ENCODE measurements at regions not wholly inside any gene's neighbourhood (a gene's known extent, or its start where the extent isn't known, plus 50 kb on each side); places are given as distances from the start of the nearest gene placed in this dataset.

DNA sequence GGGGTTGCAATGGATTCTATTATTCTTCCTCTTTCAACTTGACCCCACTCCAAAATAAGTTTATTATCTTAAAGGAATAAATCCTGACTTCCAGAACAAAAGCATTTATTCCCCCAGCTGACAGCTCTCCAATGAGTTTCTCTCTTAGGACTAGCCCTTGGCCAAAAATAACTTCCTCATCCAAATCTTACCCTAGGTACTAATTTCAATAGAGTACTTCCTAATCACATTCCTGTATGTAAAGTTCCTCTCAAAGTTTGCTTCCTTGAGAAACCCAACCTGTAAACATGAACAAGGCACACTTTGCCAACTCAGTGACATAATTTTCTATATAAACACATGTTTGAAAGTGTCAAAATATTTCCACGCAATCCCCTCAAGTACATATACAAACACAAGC is 671.2 kb upstream of the GALNTL6 start:
- FAIRE-seq = no peak

DNA sequence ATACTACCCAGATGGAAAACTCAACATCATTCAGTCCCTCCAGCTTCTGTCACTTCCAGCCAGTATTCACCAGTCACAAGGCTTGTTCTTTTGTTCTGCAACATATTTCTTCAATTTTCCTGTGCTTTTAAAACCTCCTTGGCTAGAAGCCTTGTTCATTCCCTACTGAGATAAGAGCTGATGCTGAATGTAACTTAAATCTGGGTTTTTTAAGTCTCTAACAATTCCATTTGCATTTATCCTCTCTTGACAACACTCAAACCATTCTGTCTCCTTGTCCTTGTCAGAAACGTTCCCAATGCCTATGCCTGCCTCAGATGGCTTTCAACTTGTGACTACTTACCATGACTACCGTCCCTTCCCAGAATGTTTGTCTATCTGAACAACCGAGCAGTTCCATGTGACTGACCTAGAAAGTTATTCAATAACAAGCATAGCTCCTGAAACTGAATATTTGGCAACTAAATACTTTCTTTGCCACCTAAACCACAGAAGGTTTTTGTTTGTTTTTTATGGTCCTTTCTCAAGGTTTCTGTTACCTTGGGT is 682.9 kb upstream of the GALNTL6 start:
- FAIRE-seq = no peak

DNA sequence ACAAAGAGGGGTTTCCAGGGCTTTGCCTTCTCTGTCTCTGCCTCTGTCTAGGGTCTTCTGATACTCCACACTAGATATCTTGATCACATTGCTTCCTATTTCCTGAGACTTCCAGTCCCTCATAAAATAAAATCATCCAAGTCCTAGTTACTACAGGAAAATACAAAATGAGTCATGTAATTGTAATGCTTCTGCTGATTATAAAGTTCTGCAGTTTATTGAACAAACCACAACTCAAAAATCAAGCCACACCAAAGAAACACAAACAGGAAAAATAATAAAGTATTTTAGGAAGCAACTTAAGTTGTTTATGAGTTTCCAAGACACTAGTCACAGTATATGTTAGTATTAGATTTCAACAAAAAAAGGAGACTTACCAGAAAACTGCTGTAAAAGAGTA is 695.1 kb upstream of the GALNTL6 start:
- no peak for FAIRE-seq

DNA sequence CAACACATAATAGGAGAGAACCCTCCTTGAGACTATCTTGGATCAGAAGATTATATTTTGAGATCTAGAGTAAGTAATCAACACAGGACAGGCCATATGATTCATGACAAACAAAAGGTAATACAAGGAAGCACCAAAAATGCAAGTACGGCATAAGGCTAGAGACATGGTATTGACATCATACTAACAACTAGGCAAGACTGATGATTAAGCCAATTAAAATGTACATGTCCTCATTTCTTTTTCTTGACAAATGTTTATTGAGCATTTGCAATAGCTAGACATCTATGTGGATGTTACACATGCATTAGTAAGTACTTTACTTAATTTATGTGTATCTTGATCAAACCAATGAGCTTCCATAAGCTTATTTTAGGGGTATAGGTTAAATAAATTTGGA is 695.7 kb upstream of the GALNTL6 start:
- FAIRE-seq = no peak

DNA sequence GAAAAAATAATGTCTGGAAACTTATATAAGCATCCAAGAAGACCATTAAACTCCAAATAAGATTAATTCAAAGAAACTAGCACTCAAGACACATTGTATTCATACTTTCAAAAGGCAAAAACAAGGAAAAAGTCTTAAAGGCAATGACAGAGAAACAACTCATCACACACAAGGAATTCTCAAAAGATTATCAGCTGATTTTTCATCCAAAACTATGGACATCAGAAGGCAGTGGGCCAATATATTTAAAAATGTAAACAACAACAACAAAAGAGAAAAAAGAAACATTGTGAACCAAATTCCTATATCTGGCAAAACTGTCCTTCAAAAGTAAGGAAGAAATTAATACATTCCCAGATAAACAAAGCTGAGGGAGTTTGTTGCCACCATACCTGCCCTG is 711.4 kb upstream of the GALNTL6 start:
- FAIRE-seq = no peak

DNA sequence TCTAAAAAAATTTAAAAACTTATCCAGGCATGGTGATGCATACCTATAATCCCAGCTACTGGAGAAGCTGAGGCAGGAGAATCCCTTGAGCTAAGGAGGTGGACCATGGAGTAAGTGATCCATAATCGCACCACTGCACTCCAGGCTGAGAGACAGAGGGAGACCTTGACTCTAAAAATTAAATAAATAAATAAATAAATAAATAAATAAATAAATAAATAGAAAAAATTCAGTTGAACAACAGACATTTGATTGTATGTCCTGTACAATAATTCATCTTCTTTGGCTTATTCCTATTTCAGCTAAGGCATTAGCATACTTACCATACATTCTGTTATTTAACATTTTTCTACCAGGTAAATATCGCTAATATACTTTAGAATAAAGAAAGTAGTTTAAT is 726.1 kb upstream of the GALNTL6 start:
- FAIRE-seq = no peak

DNA sequence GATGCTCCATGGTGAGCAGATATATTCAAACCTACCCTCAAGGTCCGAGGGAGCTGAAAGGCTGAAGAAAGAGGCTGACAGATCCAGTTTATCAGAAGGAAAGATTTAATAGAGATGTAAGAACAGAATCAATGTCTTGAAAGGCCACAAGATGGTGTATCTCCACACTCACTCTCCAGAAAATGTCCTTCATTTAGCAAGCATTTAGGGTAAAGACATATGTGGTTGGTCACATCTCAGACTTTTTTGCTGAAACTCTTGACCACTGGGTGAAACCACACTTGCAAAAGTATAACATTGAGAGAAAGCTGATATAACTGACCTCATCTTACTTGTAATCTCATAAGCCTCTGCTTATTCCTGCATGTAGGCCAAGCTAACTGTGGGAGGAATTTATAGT is 745.8 kb upstream of the GALNTL6 start:
- FAIRE-seq = no peak

DNA sequence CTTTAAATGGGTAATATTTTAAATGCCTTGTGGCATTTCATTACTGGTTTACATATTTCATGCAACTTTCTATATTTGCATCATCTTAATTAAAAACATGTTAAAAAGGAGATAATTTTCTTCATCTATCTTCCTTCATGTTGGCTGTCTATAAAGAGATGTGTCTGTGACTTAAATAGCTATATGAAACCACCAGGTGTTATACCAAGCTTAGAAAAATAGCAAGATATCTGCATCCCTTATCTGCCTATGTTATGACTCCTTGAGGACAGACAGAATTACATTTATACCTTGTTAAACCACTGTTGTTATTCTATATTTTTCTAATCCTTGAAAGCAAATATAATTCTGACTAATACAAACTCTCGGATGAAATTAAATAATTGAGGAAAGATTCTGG is 763.8 kb upstream of the GALNTL6 start:
- FAIRE-seq = no peak

DNA sequence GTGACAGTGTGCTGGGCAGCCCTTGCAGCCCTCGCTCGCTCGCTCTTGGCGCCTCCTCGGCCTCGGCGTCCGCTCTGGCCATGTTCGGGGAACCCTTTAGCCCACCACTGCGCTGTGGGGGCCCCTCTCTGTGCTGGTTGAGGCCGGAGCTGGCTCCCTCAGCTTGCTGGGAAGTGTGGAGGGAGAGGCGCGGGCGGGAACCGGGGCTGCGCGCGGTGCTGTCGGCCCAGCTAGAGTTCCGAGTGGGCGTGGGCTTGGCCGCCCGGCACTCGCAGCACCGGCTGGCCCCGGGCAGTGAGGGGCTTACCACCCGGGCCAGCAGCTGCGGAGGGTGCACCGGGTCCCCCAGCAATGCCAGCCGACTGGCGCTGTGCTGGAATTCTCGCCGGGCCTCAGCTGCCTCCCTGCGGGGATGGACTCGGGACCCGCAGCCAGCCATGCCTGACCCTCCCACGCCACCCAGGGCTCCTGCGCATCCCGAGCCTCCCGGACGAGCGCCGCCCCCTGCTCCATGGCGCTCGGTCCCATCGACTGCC is 770.1 kb upstream of the GALNTL6 start:
- FAIRE-seq = no peak

DNA sequence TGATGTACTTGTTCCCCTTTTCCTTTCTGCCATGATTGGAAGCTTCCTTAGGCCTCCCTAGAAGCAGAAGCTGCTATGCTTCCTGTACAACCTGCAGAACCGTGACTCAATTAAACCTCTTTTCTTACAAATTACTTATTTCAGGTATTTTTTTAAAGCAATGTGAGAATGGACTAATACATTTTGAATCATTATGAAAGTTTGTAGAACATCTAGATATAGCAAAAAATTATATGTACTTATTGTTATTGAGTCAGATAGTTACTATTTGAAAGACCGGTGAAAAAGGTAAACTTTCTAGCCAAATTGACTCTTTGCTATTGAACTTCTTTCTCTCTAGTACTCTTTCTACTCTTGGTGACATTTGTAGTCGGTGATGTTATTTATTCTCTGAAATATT is 777.3 kb upstream of the GALNTL6 start:
- no peak for FAIRE-seq

DNA sequence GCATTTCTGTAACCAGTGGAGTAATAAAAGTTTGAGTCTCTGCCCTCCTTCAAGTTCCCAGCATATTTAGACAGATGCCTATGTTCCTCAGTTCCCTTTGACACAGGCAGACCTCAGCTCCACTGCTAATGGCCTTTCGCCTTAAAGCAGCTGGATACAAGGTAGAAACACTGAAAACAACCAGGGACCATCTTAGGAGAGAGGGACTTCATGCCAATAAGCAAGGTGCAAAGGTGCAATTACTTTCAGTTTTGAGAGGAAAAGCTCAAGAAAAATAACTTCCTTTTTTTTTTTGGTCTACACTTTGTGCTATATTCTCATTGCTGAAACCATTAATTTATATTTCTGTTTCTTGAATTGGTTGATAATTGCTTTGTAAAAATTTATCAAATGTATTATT is 781.9 kb upstream of the GALNTL6 start:
- no peak for FAIRE-seq

DNA sequence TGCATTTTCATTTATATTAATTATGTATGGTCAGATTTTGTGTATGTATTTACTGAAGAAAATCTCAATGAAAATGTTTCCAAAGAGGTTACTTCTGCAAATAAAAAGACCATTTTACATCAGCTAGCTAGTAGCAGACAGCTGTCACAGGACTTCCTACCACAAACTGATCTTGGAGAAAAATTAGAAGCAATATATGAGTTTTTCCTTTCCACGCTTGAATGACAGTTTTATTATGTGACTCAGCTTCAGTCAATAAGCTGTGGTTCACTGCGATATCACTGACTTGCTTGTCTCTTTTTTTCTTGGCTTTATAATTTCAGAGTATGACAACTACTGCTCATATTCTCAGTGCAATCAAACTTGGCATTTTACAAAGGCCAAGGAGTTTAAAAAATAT is 787.4 kb upstream of the GALNTL6 start:
- no peak for FAIRE-seq

DNA sequence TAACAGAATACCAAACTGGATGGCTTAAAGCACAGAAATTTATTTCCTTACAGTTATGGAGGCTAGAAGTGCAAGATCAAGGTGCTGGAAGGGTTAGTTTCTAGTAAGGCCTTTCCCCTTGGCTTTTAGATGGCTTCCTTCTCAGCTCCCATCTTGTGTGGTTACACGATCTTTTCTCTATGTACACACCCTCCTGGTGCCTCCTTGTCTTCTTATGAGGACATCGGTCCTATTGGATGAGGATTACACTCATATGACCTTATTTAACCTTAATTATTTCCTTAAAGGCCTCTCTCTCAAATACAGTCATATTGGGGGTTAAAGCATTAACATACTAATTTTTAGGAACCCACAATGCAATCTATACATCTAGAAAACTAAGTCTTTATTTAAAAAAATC is 787.9 kb upstream of the GALNTL6 start:
- no peak for FAIRE-seq

DNA sequence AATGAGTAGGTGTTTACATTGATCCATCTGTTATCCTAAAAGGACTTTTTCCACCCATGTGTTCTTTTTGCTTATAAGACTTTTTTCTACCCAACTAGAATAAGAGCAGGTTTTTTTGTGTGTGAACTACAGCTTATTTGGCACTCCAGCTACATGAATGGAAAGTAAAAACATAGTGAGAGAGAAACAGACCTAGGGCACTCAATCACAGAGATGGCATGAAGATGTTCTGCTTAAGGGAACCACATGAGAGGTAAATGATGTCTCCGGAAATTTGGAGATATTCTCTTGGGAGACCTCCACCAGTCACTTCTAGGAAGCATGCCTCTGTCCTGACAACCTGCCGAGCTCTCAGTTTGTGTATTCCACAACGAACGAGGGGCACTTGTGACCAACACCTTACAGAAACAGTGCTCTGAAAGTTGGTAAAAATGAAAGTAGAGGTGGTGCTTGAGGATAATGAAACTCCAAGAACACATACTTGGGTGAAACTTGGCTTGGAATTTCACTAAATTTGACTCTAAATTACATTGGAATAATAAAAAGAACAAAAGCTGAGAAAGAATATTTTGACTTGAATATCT is 788.4 kb upstream of the GALNTL6 start:
- FAIRE-seq = no peak

DNA sequence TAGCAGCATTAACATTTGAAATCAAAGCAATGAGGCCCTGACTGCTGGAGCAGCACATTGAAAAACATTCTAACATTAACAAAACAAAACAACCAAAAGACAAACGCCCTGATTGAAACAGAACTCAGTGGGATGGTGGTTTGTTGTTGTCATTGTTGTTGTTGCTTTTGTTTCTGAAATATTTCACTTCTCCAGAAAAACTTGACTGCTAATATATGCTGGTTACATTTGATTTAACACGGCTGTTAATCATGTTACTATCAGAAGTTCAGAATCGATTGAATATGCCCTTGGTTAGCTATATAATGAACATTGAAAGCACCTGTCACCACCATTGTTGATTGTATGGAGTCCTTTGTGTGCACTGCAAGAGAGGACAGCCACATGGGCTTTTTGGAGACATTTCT is 790.4 kb upstream of the GALNTL6 start:
- no peak for FAIRE-seq

DNA sequence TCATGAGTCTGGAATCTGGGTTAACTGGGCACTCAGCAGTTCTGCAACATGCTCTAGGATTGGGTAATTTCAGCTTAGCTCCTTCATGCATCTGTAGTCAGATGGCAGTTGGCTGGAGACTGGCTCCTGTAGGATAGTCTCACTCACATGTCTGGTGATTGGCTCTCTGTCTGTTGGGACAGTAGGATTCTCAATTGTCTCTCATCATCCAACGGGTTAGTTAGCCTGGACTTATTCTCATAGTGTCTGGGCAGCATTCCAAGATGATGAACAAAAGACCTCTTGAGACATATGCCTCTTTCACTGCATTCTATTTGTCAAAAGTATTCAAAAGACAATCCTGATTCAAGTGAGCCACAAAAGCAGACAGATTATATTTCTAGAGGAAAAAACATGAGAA is 795.6 kb upstream of the GALNTL6 start:
- no peak for FAIRE-seq

DNA sequence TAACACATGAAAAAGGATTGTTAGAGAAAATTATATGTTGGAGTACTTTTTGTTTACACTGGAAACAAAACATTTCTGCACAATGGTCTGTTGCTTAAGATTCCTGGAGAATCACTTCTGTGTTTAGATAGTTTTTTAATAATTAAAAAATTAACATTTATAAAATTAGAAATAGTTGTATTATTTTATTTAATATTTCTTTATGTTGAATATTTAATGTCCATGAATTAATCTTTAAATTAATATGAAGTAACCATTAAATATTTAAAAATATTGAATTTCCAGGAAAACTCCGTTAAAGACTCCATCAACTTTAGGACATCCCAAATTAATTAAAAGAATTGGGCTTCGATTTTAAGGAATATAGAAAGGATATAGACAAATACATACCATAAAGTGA is 797.1 kb upstream of the GALNTL6 start:
- FAIRE-seq = no peak

DNA sequence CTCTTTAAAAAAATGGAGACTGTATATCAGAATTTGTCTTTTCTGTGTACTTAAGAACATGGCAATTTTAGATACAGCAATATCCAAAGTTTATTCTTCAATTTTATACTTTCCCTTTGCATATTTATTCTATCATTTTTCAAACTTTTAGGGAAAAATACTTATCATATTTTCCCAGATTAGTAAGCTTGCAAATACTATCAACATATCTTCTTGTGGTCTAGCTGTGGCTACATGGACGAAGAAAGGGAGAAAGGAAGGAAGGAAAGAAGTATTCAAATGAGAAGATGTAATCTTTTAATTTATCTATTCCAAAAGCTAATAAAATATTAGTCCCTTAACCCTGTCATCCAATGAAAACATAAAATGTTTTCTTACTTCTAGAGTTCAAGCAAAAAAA is 797.8 kb upstream of the GALNTL6 start:
- FAIRE-seq = peak; percentile 14

DNA sequence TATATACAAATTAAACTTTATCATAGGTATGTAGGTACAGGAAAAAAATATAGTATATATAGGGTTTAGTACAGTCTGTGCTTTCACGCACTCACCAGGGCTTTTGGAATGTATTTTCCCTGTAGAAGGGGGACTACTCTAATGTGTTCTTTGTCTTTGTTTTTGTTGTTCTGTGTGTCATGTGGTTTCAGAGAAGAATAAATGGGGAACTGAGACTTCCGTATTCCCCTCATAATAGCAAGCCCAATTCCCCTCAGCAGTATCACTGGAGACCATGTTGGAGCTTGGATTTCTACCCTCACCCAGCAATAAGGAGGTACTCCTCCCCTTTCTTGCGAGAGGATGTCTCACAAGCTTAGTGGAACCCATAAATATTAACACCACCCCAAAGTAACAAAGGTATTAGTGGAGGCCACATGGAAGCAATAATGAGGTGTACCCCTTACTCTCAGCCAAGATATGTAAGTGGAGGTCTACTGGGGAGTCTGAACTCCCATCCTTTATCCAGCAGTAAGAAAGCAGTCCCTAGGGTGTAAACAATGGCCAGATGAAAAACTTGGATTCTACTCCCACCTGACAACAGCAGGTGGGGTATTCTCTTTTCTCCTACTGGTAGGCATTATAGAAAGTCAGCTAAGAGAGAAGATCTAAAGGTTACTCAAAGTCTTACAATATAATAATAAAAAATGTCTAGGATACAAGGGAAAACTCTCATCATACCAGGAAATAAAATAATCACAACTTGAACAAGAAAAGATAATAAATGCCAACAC is 805.4 kb upstream of the GALNTL6 start:
- no peak for FAIRE-seq

DNA sequence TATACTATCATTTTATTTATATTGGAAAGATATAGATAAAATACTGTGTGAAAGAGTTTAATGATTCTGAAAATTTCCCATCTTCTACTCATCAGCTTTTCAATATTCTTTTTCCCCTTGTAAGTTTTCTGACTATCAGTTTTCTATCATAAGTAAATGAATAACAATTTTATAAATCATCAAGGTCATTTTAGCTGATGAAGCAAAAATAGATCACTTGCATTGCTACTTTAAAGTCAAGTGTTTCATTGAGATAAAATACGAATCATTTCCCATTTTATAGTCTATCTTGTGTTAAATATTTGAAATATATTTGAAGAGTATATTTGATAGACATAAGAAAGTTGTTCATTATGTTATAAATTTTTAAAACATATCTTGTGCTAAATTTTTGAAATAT is 811.0 kb upstream of the GALNTL6 start:
- peak; percentile 60 for FAIRE-seq

DNA sequence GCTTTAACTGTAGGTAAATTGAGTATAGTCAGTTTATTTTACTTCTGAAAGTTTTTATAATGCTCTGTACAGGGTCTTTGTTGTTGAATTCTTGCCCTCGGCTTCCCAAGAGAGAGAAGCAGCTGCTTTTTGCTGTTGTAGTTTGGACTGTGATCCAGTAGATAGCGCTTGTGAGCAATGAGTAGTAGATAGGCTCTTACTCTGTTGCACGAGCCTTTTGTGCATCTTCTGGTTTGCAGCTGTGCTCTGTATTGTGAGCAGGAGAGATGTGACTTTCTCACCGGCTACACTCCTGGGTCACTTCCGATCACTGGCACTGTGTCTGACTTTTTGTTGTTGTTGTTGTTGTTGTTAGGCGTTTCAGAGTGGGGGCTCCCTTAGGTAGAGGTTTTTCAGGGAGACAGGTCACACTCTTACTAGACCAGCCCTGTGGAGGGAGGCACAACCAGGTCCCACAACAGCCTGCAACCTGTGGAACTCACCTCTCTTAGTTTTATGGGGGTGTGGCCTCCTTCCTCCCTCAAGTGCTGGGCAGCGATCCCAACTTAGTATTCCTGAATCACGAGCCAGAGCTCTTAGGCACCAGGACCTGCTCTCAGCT is 822.1 kb upstream of the GALNTL6 start:
- no peak for FAIRE-seq

DNA sequence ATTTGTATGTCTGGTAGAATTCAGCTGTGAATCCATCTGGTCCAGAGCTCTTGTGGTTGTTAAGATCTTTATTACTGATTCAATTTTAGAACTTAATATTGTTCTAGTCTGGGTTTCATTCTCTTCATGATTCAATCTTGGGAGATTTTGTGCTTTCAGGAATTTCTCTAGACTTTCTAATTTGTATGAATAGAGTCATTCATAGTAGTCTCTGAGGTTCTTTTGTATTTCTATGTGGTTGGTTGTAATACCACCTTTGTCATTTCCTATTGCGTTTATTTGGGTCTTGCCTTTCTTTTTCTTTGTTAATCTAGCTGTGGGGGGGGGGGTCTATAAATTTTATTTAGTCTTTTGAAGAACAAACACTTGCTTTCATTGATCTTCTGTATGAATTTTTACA is 824.8 kb upstream of the GALNTL6 start:
- no peak for FAIRE-seq

DNA sequence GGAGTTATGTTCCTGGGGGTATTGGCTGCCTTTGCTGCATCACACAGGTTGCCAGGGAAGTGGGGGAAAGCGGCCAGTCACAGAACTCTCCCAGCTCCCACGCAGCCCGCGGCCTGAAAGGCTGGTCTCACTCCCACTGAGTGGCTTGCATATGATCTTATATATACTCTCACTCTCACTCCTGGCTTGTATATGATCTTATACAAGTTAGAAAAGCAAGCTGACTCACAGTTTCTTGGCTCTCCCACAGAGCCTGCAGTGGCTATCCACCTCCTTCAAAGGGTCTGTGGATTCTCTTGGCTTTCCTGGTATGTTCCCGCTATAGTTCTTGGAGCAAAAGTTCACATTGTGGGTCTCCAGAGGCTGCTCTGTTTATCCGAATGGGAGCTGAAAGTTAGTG is 833.5 kb upstream of the GALNTL6 start:
- FAIRE-seq = no peak

DNA sequence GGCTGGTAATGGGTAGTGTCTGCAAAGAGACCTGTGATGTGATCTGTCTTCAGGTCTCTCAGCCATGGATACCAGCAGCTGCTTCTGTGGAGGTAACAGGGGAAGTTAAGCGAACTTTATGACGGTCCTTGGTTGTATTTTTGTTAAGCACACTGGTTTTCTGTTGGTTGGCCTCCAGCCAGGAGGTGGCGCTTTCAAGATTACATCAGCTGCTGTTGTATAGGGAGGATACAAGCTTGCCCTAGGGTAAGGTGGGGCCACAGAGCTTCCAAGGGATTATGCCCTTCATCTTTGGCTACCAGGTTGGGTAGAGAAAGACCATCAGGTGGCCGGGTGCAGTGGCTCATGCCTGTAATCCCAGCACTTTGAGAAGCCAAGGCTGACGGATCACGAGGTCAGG is 834.2 kb upstream of the GALNTL6 start:
- FAIRE-seq = no peak

Data from colon (tissue), 2 donors.